Fibroblast of pulmonary artery (primary cell): ENCODE measurements at regions not wholly inside any gene's neighbourhood (a gene's known extent, or its start where the extent isn't known, plus 50 kb on each side); places are given as distances from the start of the nearest gene placed in this dataset.

ENCODE experiments used
- DNase-seq: peaks from one replicate; pipeline ENCODE4 v3.0.0-alpha.2; 2010; ENCODE audit warnings: low read depth
- H3K4me3 ChIP-seq: replicated peaks from 2 replicates; pipeline ENCODE4 v1.5.1; 2011; ENCODE audit warnings: low read depth, mild to moderate bottlenecking, control low read depth, low read length, moderate library complexity
- TF ChIP-seq, protein P1 (sequence below): IDR thresholded peaks from 2 replicates; pipeline ENCODE4 v1.5.1; 2011; ENCODE audit warnings: mild to moderate bottlenecking, control low read depth, low read length, inconsistent platforms; ENCODE audit errors: missing control alignments

DNA sequence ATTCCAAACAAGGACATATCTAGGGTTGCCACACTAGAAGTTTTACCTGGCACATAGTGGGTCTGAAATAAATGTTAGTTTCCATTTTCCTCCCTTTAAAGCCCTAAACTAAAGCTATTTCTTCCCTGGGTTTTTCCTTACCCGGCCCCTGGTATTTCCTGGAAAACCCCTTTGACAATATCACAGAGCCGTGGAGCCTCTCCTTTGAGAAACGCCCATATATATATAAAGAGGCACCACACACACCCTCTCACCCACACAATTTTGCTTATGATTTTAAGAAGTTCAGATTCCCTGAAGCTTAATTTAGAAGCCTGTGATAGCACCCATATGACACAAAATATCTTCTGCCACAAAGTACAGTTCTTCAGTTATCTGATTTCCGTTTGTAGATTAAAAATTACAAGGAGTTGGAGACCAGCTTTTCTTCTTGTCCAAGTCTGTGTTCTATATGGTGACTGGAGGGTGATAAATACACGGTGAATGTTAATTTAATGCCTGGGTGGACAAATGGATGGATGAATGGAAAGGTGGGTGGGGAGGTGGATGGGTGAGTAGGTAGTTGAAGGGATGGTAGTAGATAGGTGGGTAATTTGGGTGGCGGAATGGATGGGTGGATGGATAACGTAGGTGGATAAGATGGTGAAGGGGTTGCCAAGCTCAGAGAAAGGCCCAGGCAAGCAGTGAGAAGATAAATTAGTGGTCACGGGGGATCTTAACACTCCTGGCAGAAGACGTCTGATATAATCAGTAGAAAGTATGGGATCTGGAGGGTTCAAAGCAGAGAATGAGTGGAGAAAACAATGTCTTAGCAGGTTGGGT, 154.4 kb upstream of the FGGY start:
- H3K4me3 ChIP-seq: no peak overlapping the region
- TF ChIP-seq, protein P1, sequence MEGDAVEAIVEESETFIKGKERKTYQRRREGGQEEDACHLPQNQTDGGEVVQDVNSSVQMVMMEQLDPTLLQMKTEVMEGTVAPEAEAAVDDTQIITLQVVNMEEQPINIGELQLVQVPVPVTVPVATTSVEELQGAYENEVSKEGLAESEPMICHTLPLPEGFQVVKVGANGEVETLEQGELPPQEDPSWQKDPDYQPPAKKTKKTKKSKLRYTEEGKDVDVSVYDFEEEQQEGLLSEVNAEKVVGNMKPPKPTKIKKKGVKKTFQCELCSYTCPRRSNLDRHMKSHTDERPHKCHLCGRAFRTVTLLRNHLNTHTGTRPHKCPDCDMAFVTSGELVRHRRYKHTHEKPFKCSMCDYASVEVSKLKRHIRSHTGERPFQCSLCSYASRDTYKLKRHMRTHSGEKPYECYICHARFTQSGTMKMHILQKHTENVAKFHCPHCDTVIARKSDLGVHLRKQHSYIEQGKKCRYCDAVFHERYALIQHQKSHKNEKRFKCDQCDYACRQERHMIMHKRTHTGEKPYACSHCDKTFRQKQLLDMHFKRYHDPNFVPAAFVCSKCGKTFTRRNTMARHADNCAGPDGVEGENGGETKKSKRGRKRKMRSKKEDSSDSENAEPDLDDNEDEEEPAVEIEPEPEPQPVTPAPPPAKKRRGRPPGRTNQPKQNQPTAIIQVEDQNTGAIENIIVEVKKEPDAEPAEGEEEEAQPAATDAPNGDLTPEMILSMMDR: no peak
- DNase-seq: no peak

DNA sequence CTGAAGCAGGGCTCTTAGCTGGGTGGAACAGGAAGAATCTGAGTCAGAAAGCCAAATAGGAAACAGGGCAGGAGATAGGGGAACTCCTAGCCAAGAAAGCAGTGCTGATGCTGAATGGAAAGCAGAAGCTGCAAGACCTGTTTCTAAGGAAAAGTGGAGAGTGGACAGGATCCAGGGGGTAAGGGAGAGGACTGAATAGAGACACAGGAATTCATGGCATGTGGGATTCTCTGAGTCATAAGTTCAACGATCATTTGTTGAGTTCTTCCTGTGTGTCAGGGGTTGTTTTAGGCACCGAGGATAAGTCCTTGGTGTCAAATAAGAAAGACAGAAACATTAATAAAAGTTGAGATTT, 153.8 kb upstream of the FGGY start:
- TF ChIP-seq, protein P1: no peak
- H3K4me3 ChIP-seq: no peak overlapping the region
- peak; percentile 96 for DNase-seq

- TF ChIP-seq, protein P1: no peak
- no peak overlapping the region for H3K4me3 ChIP-seq
- DNase-seq: peak; percentile 54
Measured at GRCh38 chr1:59143811-59144210, 153.1 kb upstream of the FGGY start.

GRCh38 chr1:59144959-59145358, 151.9 kb upstream of the FGGY start:
- no peak overlapping the region for H3K4me3 ChIP-seq
- TF ChIP-seq, protein P1: no peak
- DNase-seq: no peak

DNA sequence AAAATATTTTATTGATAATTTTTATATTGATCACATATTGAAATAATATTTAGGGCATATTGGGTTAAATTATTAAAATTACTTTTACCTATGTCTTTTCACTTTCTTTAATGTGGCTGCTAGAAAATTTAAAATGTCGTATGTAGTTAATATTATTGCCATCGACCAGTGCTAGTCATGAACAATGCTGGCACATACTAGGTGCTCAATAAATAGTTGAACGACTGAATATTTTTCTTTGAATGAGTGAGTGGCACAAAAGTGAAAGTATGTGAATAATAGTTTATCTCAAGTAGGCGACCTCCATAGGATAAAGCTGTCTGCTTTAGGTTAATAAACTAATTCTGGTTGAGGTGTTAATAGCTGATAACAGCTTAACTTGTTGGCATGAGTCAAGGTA, 150.8 kb upstream of the FGGY start:
- TF ChIP-seq, protein P1: no peak
- DNase-seq: no peak
- H3K4me3 ChIP-seq: no peak overlapping the region

- TF ChIP-seq, protein P1: peak; percentile 3
Measured at GRCh38 chr1:59146651-59147358, 150.1 kb upstream of the FGGY start.

More at GRCh38 chr1:59146651-59147358, 150.1 kb upstream of the FGGY start:
- H3K4me3 ChIP-seq: peak overlapping the region; percentile 45
- peak; percentile 45 for DNase-seq
